Parathyroid adenoma (tissue), 2 donors: ENCODE measurements at regions not wholly inside any gene's neighbourhood (a gene's known extent, or its start where the extent isn't known, plus 50 kb on each side); places are given as distances from the start of the nearest gene placed in this dataset.

Experiments
- H2AFZ ChIP-seq: fragments of 300-600 bp; sonication (generic); one replicate; pipeline ENCODE4 v1.7.0; 2017; ENCODE audit warnings: antibody characterized with exemption, mild to moderate bottlenecking
- H3K27ac ChIP-seq: fragments of 300-600 bp; sonication (generic); one replicate; pipeline ENCODE4 v1.7.0; 2017
- H3K27me3 ChIP-seq: fragments of 300-600 bp; sonication (generic); one replicate; pipeline ENCODE4 v1.7.0; 2017; ENCODE audit warnings: low read length; ENCODE audit not compliant: control insufficient read depth, insufficient read depth
- H3K36me3 ChIP-seq: fragments of 300-600 bp; sonication (generic); one replicate; pipeline ENCODE4 v1.7.0; 2017; ENCODE audit warnings: low read length; ENCODE audit not compliant: control insufficient read depth, insufficient read depth
- H3K4me1 ChIP-seq: fragments of 300-600 bp; sonication (generic); one replicate; pipeline ENCODE4 v1.7.0; 2017; ENCODE audit warnings: control low read depth
- H3K4me2 ChIP-seq: fragments of 300-600 bp; sonication (generic); one replicate; pipeline ENCODE4 v1.7.0; 2017; ENCODE audit warnings: low read length
- H3K4me3 ChIP-seq: fragments of 300-600 bp; sonication (generic); one replicate; pipeline ENCODE4 v1.7.0; 2017; ENCODE audit warnings: low read depth, low read length
- H3K79me2 ChIP-seq: fragments of 300-600 bp; sonication (generic); one replicate; pipeline ENCODE4 v1.7.0; 2017; ENCODE audit warnings: control low read depth
- H3K9ac ChIP-seq: fragments of 300-600 bp; sonication (generic); one replicate; pipeline ENCODE4 v1.7.0; 2017; ENCODE audit warnings: mild to moderate bottlenecking
- H3K9me3 ChIP-seq: fragments of 300-600 bp; sonication (generic); one replicate; pipeline ENCODE4 v1.7.0; 2017; ENCODE audit warnings: low read length; ENCODE audit not compliant: control insufficient read depth
- CTCF ChIP-seq: fragments of 300-600 bp; sonication (generic); IDR thresholded peaks from one replicate; pipeline ENCODE4 v1.7.0; 2017; ENCODE audit warnings: antibody characterized with exemption, mild to moderate bottlenecking
- donor health status: primary hyperparathyroidism.

- peaks cover 4% of the 10 kb centered on the region for H3K4me1 ChIP-seq
- TF ChIP-seq CTCF, result peak; percentile 87
- H3K27ac ChIP-seq, result no peak overlapping the region
- no peak overlapping the region for H2AFZ ChIP-seq
- H3K27me3 ChIP-seq, result no peaks in the 10 kb centered on the region
- no peaks in the 10 kb centered on the region for H3K36me3 ChIP-seq
- no peaks in the 10 kb centered on the region for H3K79me2 ChIP-seq
- no peak overlapping the region for H3K4me2 ChIP-seq
- H3K9me3 ChIP-seq, result no peaks in the 10 kb centered on the region
- H3K9ac ChIP-seq, result no peak overlapping the region
- H3K4me3 ChIP-seq, result no peak overlapping the region
These were observed 92.4 kb upstream of the RMDN2 start for GRCh38 chr2:37832590-37833197.

- no peaks in the 10 kb centered on the region for H3K27me3 ChIP-seq
- no peak overlapping the region for H3K4me3 ChIP-seq
- H3K36me3 ChIP-seq, result no peaks in the 10 kb centered on the region
- no peak overlapping the region for H3K4me2 ChIP-seq
- H3K79me2 ChIP-seq, result no peaks in the 10 kb centered on the region
- no peaks in the 10 kb centered on the region for H3K9me3 ChIP-seq
- no peak overlapping the region for H2AFZ ChIP-seq
- TF ChIP-seq CTCF, result no peak
- no peaks in the 10 kb centered on the region for H3K4me1 ChIP-seq
- no peak overlapping the region for H3K27ac ChIP-seq
- no peak overlapping the region for H3K9ac ChIP-seq
These were observed 91.7 kb upstream of the RMDN2 start for GRCh38 chr2:37833423-37833822.

GRCh38 chr2:37836270-37836669, 88.8 kb upstream of the RMDN2 start:
- no peak for TF ChIP-seq CTCF
- no peaks in the 10 kb centered on the region for H3K27me3 ChIP-seq
- no peak overlapping the region for H3K4me2 ChIP-seq
- H3K9ac ChIP-seq, result no peak overlapping the region
- H3K4me3 ChIP-seq, result no peak overlapping the region
- H3K4me1 ChIP-seq, result no peaks in the 10 kb centered on the region
- H3K27ac ChIP-seq, result no peak overlapping the region
- no peaks in the 10 kb centered on the region for H3K79me2 ChIP-seq
- H3K36me3 ChIP-seq, result no peaks in the 10 kb centered on the region
- H3K9me3 ChIP-seq, result no peaks in the 10 kb centered on the region
- no peak overlapping the region for H2AFZ ChIP-seq

GRCh38 chr2:37836711-37837110, 88.4 kb upstream of the RMDN2 start:
- Histone ChIP-seq H3K4me1 (no peaks in the 10 kb centered on the region), H3K4me2 (no peak overlapping the region), H2AFZ (no peak overlapping the region), H3K27me3 (no peaks in the 10 kb centered on the region), H3K79me2 (no peaks in the 10 kb centered on the region), H3K9ac (no peak overlapping the region), H3K4me3 (no peak overlapping the region), H3K36me3 (no peaks in the 10 kb centered on the region), H3K27ac (no peak overlapping the region), H3K9me3 (no peaks in the 10 kb centered on the region)
- no peak for TF ChIP-seq CTCF

GRCh38 chr2:37837628-37838328, 87.3 kb upstream of the RMDN2 start:
- no peak overlapping the region for H3K27ac ChIP-seq

More at GRCh38 chr2:37837628-37838328, 87.3 kb upstream of the RMDN2 start:
- Histone ChIP-seq H3K9me3 (no peaks in the 10 kb centered on the region), H3K79me2 (no peaks in the 10 kb centered on the region), H2AFZ (no peak overlapping the region), H3K36me3 (no peaks in the 10 kb centered on the region), H3K4me2 (no peak overlapping the region), H3K4me3 (no peak overlapping the region), H3K9ac (no peak overlapping the region), H3K27me3 (no peaks in the 10 kb centered on the region), H3K4me1 (no peaks in the 10 kb centered on the region)
- no peak for TF ChIP-seq CTCF
